Neuronal stem cell (in vitro differentiated cells): ENCODE measurements at regions not wholly inside any gene's neighbourhood (a gene's known extent, or its start where the extent isn't known, plus 50 kb on each side); places are given as distances from the start of the nearest gene placed in this dataset.
A peak's percentile ranks its signal among the peaks of the same experiment; 100 is the strongest.

ENCODE experiments used
- DNase-seq: peaks from one replicate; pipeline ENCODE4 v3.0.0-alpha.2; 2013; ENCODE audit warnings: low spot score
- H2AFZ ChIP-seq: one replicate; pipeline ENCODE4 v1.6.1; 2013; ENCODE audit warnings: mild to moderate bottlenecking, low read length, inconsistent platforms
- H2AK5ac ChIP-seq: 2 replicates; pipeline ENCODE4 v1.6.1; 2013; ENCODE audit warnings: low read depth, mild to moderate bottlenecking, inconsistent platforms, low read length, moderate library complexity, mixed read lengths
- H2BK120ac ChIP-seq: 2 replicates; pipeline ENCODE4 v1.6.1; 2013; ENCODE audit warnings: low read depth, mild to moderate bottlenecking, inconsistent platforms, low read length, moderate library complexity, mixed read lengths
- H2BK12ac ChIP-seq: one replicate; pipeline ENCODE4 v1.6.1; 2013; ENCODE audit warnings: low read length, inconsistent platforms
- H2BK15ac ChIP-seq: 2 replicates; pipeline ENCODE4 v1.6.1; 2013; ENCODE audit warnings: mild to moderate bottlenecking, low read length, inconsistent platforms, mixed read lengths
- H2BK5ac ChIP-seq: one replicate; pipeline ENCODE4 v1.6.1; 2013; ENCODE audit warnings: inconsistent platforms, mild to moderate bottlenecking, low read length, moderate library complexity
- H3K14ac ChIP-seq: one replicate; pipeline ENCODE4 v1.6.1; 2013; ENCODE audit warnings: low read length, inconsistent platforms
- H3K18ac ChIP-seq: 2 replicates; pipeline ENCODE4 v1.6.1; 2013; ENCODE audit warnings: low read length, inconsistent platforms
- H3K23ac ChIP-seq: 2 replicates; pipeline ENCODE4 v1.6.1; 2013; ENCODE audit warnings: low read depth, mild to moderate bottlenecking, mixed read lengths, low read length, inconsistent platforms; ENCODE audit not compliant: poor library complexity
- H3K27ac ChIP-seq: replicated peaks from 3 replicates; pipeline ENCODE4 v1.5.1; 2013; ENCODE audit warnings: low read length, inconsistent platforms
- H3K27me3 ChIP-seq, 3 experiments: 2 replicates each; pipeline ENCODE4 v1.6.1; 2013; ENCODE audit warnings: low read length in 3 of 3, mild to moderate bottlenecking in 2 of 3, inconsistent platforms in 1 of 3, low read depth in 1 of 3, mixed read lengths in 1 of 3, moderate library complexity in 1 of 3; ENCODE audit not compliant: control insufficient read depth in 3 of 3, insufficient read depth in 3 of 3
- H3K36me3 ChIP-seq, 2 donors: replicated peaks in 1 of 2; 2 replicates each; pipeline ENCODE4 v1.6.1; 2013; ENCODE audit warnings: low read length in 2 of 2; ENCODE audit not compliant: control insufficient read depth in 2 of 2, insufficient read depth in 2 of 2
- H3K4ac ChIP-seq: 2 replicates; pipeline ENCODE4 v1.6.1; 2013; ENCODE audit warnings: inconsistent platforms, mild to moderate bottlenecking, low read length, moderate library complexity
- H3K4me1 ChIP-seq, 2 donors: 1 replicate in 1 of 2; 2 replicates in 1 of 2; pipeline ENCODE4 v1.6.1; 2013; ENCODE audit warnings: low read length in 2 of 2, low read depth in 1 of 2; ENCODE audit not compliant: control insufficient read depth in 2 of 2, insufficient read depth in 1 of 2
- H3K4me2 ChIP-seq: one replicate; pipeline ENCODE4 v1.6.1; 2013; ENCODE audit warnings: mild to moderate bottlenecking, low read length, inconsistent platforms; ENCODE audit not compliant: insufficient read depth, poor library complexity, severe bottlenecking
- H3K4me3 ChIP-seq, 2 donors: 2 replicates each; pipeline ENCODE4 v1.5.1; 2013; ENCODE audit warnings: low read length in 2 of 2, mild to moderate bottlenecking in 2 of 2, inconsistent platforms in 1 of 2, moderate library complexity in 1 of 2
- H3K79me1 ChIP-seq: one replicate; pipeline ENCODE4 v1.6.1; 2013; ENCODE audit warnings: low read depth, mild to moderate bottlenecking, inconsistent platforms, low read length, moderate library complexity
- H3K9ac ChIP-seq: one replicate; pipeline ENCODE4 v1.6.1; 2013; ENCODE audit warnings: mild to moderate bottlenecking, low read depth, low read length, inconsistent platforms; ENCODE audit not compliant: poor library complexity
- H3K9me3 ChIP-seq, 2 donors: replicated peaks in 1 of 2; 2 replicates each; pipeline versions ENCODE3 to v1.6.1; 2013; ENCODE audit warnings: low read length in 2 of 2, mild to moderate bottlenecking in 2 of 2, inconsistent platforms in 1 of 2, low read depth in 1 of 2, mixed read lengths in 1 of 2, moderate library complexity in 1 of 2; ENCODE audit not compliant: control insufficient read depth in 2 of 2, insufficient read depth in 1 of 2
- H4K8ac ChIP-seq: one replicate; pipeline ENCODE4 v1.6.1; 2013; ENCODE audit warnings: low read depth, mild to moderate bottlenecking, inconsistent platforms, low read length, moderate library complexity
- H4K91ac ChIP-seq: one replicate; pipeline ENCODE4 v1.6.1; 2013; ENCODE audit warnings: low read length, low read depth, mild to moderate bottlenecking, inconsistent platforms; ENCODE audit not compliant: poor library complexity
- WGBS, 2 donors: extraction: QIAGEN DNeasy Blood & Tissue Kit; methylation state at CpG; one replicate each; pipeline ENCODE4 v1.1.7; 2013; ENCODE audit warnings: missing lambda C conversion rate in 2 of 2, mixed read lengths in 1 of 2; ENCODE audit not compliant: insufficient read length in 2 of 2, insufficient replicate concordance in 1 of 2; ENCODE audit errors: extremely low coverage in 2 of 2; 5-methylcytosine and 5-hydroxymethylcytosine counted together

DNA sequence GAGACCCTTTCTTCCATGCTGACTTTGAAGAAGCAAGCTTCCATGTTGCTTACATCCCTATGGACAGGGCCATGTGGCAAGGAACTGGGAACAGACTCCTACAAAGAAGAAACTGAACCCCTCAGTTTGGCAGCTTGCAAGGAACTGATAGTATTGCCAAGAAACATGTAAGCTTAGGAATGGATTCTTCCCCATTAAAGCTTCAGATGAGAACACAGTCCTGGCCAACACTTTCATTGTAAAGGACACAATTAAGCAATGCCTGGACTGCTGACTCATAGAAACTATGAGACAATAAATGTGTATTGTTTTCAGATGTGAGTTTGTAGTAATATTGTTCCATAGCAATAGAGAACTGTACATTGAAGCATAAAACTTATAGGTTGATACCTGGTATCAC lies 82.4 kb downstream of the AASDHPPT start:
- Histone ChIP-seq H2BK12ac (no peak overlapping the region), H2BK5ac (no peak overlapping the region), H4K91ac (no peak overlapping the region), H3K9ac (no peak overlapping the region), H3K27me3 (no peaks in the 10 kb centered on the region), H2BK15ac (no peak overlapping the region), H3K27ac (no peak overlapping the region), H3K14ac (no peak overlapping the region), H3K18ac (no peak overlapping the region), H2AFZ (no peak overlapping the region), H4K8ac (no peak overlapping the region), H3K4me3 (no peak overlapping the region), H2AK5ac (no peak overlapping the region), H3K4me1 (no peaks in the 10 kb centered on the region), H3K79me1 (no peaks in the 10 kb centered on the region), H3K4ac (no peak overlapping the region), H3K23ac (no peak overlapping the region), H2BK120ac (no peak overlapping the region), H3K9me3 (no peaks in the 10 kb centered on the region), H3K4me2 (no peak overlapping the region), H3K36me3 (no peaks in the 10 kb centered on the region)
- no peak for DNase-seq

DNA sequence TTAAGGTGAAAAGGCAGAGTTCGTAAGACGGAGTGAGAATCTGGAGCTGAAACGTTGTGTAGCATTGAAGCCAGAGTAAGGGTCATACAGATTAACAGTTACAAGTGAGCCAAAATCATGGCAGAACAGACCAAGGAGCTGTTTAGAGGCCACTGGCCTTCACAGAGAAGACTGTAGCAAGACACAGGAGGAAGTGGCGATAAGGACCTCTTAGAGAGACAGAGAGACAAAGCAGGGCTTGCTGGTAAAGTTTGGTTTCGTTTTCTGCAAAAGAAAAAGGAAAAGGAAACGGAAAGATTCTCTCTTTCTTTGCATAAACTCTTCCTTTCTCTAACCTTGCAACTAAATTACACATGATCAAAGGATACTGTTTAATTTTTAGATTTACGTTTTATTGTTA lies 83.0 kb downstream of the AASDHPPT start:
- no peak overlapping the region for H2BK15ac ChIP-seq
- H3K4me3 ChIP-seq: no peak overlapping the region
- H3K9me3 ChIP-seq: no peaks in the 10 kb centered on the region
- no peak overlapping the region for H3K4ac ChIP-seq
- WGBS, 2 donors: no CpG with 5 or more reads among the region's 7 CpGs
- H3K4me1 ChIP-seq: no peaks in the 10 kb centered on the region
- H3K18ac ChIP-seq: no peak overlapping the region
- no peak overlapping the region for H4K91ac ChIP-seq
- H2AFZ ChIP-seq: peak overlapping the region; percentile 44
- no peak overlapping the region for H3K14ac ChIP-seq
- H4K8ac ChIP-seq: no peak overlapping the region
- DNase-seq: no peak
- H2BK12ac ChIP-seq: no peak overlapping the region
- H2BK120ac ChIP-seq: no peak overlapping the region
- no peak overlapping the region for H3K9ac ChIP-seq
- H3K4me2 ChIP-seq: no peak overlapping the region
- no peaks in the 10 kb centered on the region for H3K27me3 ChIP-seq
- H3K27ac ChIP-seq: no peak overlapping the region
- H2BK5ac ChIP-seq: no peak overlapping the region
- H3K36me3 ChIP-seq: no peaks in the 10 kb centered on the region
- no peak overlapping the region for H3K23ac ChIP-seq
- no peak overlapping the region for H2AK5ac ChIP-seq
- no peaks in the 10 kb centered on the region for H3K79me1 ChIP-seq

DNA sequence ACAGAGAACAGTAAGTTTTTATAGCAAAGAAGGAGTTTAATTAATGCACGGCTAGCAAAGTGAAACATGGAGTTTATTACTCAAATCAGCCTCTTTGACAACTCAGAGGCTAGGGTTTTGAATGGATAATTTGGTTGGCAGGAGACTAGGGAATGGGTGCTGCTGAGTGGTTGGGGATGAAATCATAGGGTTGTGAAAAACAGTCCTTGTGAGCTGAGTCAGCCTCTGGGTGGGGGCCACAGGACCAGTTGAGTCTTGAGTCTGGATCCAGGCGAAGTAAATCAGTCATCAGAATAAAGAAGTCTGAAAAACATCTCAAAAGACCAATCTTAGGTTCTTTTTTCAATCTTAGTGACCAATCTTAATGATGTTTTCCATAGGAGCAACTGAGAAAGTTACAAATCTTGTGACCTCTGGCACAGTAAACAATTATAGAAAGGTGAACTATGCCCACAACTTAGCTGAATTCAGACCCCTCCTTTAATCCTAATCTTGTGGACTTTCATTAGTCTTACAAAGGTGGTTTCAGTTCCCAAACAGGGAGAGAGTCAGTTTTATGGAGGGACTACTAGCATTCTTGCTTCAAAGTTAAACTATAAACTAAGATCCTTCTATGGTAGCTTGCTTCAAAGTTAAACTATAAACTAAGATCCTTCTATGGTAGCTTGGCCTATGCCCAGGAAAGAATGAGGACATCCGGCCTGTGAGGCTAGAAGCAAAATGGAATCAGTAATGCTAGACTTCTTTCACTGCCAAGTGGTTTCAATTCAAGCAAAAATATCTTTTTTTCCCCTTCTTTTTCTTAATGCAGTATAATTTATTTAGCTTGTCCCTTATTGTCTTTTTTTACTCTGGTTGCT lies 84.5 kb downstream of the AASDHPPT start:
- Histone ChIP-seq H3K4me2 (no peak overlapping the region), H2BK12ac (no peak overlapping the region), H3K4me3 (no peak overlapping the region), H2BK5ac (no peak overlapping the region), H2AFZ (no peak overlapping the region), H4K8ac (no peak overlapping the region), H3K36me3 (no peaks in the 10 kb centered on the region), H3K23ac (no peak overlapping the region), H3K9me3 (peaks cover 0 to 5% of the 10 kb centered on the region in 2 donors), H3K14ac (no peak overlapping the region), H3K18ac (no peak overlapping the region), H4K91ac (no peak overlapping the region), H3K79me1 (no peaks in the 10 kb centered on the region), H3K27ac (no peak overlapping the region), H3K4me1 (no peaks in the 10 kb centered on the region), H2BK15ac (no peak overlapping the region), H2AK5ac (no peak overlapping the region), H3K27me3 (no peaks in the 10 kb centered on the region), H3K4ac (no peak overlapping the region), H2BK120ac (no peak overlapping the region), H3K9ac (no peak overlapping the region)
- DNase-seq: no peak
- WGBS, 2 donors: no CpG with 5 or more reads among the region's 3 CpGs

DNA sequence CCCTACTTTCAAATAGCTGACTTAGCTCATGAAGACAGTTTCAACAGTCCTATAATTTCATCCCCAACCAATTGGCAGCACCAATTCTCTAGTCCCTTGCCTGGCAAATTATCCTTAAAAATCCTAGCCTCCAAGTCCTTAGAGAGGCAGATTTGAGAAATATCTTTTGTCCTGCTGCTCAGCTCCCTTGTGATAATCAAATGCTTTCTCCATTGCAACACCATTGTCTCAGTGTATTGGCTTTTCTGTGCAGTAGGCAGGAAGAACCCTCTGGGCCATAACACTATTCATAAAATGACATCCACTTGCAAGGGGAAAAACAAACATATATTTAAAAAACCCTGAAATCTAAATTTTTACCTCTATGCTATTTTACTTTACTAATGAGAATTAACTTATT lies 89.6 kb downstream of the AASDHPPT start:
- H3K4me2 ChIP-seq: no peak overlapping the region
- no peak overlapping the region for H3K9ac ChIP-seq
- H3K27ac ChIP-seq: no peak overlapping the region

More for the DNA sequence above, 89.6 kb downstream of the AASDHPPT start:
- no peak overlapping the region for H3K4me3 ChIP-seq
- no peaks in the 10 kb centered on the region for H3K79me1 ChIP-seq
- H3K14ac ChIP-seq: no peak overlapping the region
- no peaks in the 10 kb centered on the region for H3K27me3 ChIP-seq
- no peak overlapping the region for H3K18ac ChIP-seq
- no peak overlapping the region for H2BK5ac ChIP-seq
- no peak overlapping the region for H2BK120ac ChIP-seq
- H3K9me3 ChIP-seq: peaks cover 0 to 10% of the 10 kb centered on the region in 2 donors
- no peak overlapping the region for H2AFZ ChIP-seq
- H4K91ac ChIP-seq: no peak overlapping the region
- H2BK15ac ChIP-seq: no peak overlapping the region
- H2BK12ac ChIP-seq: no peak overlapping the region
- no peak overlapping the region for H3K4ac ChIP-seq
- no peak overlapping the region for H3K23ac ChIP-seq
- no peaks in the 10 kb centered on the region for H3K36me3 ChIP-seq
- no peak for DNase-seq
- H3K4me1 ChIP-seq: no peaks in the 10 kb centered on the region
- no peak overlapping the region for H4K8ac ChIP-seq
- no peak overlapping the region for H2AK5ac ChIP-seq
